ENCODE measurements at regions not wholly inside any gene's neighbourhood (a gene's known extent, or its start where the extent isn't known, plus 50 kb on each side); places are given as distances from the start of the nearest gene placed in this dataset.
"Not testable (repeated sequence)": the region's sequence is repeated elsewhere in the genome, so short reads cannot be mapped to it uniquely, and the experiment has no call there.

DNA sequence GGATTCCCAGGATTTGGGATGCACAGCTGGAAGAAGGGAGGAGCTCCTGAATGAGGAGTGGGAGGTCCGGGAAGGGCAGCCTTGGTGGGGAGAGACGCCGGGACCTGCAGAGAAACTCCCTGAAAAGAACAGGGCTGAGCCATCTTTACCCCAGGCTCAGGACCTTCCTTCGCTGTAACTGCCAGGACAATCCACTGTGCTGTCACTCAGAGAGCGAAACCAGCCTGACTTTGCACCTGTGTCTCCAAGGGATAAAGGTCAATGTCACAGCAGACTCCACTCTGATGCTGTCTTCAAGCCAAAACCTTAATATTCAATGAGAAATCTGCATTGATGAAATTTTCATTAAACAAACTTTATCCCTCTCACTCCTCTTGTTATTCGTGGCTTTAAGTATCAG is 235.4 kb upstream of the SULF2 start:
- not testable (repeated sequence) for TF ChIP-seq ZNF274 (IDR thresholded peaks at IDR 0.05; ENCODE audit: low read depth, low read length); SUZ12 (IDR thresholded peaks at IDR 0.05; ENCODE audit: extremely low read depth, insufficient read depth, insufficient read length); YY1 (IDR thresholded peaks at IDR 0.05; ENCODE audit: insufficient read depth, insufficient read length)
